VCaP (cell line): ENCODE measurements at regions not wholly inside any gene's neighbourhood (a gene's known extent, or its start where the extent isn't known, plus 50 kb on each side); places are given as distances from the start of the nearest gene placed in this dataset.
A peak's percentile ranks its signal among the peaks of the same experiment; 100 is the strongest.

Experiments used
- H3K27ac ChIP-seq: fragments of 450-650 bp; 2 replicates; pipeline ENCODE4 v1.5.1; 2017
- TF ChIP-seq, protein P1 (sequence below): fragments of 450-650 bp; conservative IDR thresholded peaks from 2 replicates; pipeline ENCODE4 v1.5.1; 2017; ENCODE audit warnings: mild to moderate bottlenecking, moderate library complexity

DNA sequence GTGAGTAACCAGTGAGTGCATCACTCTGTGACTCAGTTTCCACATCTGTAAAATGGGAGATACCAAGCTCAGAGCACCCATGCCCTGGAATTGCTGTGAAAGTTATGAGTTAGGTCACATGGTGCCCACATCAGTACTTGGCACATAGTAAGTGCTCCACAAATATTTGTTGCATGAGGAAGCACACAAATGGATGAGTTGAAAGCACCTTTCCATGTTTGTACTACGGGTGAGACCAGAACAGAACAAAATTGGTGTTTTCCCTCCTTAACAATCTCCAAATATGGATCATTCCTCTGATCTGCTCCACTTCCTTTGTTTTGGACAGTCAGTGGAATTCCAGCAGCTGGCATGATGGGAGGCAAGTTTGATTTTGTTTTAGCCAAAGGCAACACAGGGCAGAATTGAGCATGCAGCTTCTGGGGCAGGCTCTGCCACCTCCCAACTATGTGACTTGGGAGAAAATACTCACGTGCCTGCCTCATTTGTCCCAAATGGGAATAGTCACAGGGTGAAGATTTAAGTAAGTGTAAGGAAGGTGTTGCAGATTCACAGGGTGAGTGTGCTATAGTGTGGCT is 503.7 kb upstream of the SULF2 start:
- H3K27ac ChIP-seq: no peak overlapping the region
- TF ChIP-seq, protein P1, sequence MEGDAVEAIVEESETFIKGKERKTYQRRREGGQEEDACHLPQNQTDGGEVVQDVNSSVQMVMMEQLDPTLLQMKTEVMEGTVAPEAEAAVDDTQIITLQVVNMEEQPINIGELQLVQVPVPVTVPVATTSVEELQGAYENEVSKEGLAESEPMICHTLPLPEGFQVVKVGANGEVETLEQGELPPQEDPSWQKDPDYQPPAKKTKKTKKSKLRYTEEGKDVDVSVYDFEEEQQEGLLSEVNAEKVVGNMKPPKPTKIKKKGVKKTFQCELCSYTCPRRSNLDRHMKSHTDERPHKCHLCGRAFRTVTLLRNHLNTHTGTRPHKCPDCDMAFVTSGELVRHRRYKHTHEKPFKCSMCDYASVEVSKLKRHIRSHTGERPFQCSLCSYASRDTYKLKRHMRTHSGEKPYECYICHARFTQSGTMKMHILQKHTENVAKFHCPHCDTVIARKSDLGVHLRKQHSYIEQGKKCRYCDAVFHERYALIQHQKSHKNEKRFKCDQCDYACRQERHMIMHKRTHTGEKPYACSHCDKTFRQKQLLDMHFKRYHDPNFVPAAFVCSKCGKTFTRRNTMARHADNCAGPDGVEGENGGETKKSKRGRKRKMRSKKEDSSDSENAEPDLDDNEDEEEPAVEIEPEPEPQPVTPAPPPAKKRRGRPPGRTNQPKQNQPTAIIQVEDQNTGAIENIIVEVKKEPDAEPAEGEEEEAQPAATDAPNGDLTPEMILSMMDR: no peak

DNA sequence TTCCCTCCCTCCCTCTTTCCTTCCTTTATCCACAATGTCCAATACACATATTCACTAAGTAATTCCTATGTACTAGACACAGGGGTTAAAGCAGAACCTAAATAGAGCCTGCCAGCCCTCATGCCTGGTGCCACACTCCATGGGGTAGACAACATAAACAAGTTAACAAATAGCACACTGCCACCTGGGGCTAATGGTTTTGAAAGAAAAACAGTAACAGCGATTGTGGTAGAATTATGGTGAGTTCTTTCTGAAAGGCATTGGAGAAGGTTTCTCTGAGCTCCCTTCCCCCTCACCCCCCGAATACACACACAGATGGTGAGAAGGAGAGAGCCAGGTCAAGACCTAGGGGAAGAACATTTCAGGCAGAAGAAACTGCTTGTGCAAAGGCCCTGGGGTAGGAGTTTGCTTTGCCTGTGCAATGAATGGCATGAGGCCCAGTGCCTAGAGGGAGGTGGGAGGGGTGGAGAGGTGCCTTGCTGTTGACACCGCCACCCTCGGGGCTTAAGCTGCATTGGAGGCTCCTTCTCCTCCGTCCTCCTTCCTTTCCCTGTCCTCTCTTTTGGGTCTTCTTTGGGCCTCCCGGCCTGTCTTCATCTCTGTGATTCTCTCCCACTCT is 502.4 kb upstream of the SULF2 start:
- TF ChIP-seq, protein P1: no peak
- H3K27ac ChIP-seq: peak overlapping the region; percentile 84

DNA sequence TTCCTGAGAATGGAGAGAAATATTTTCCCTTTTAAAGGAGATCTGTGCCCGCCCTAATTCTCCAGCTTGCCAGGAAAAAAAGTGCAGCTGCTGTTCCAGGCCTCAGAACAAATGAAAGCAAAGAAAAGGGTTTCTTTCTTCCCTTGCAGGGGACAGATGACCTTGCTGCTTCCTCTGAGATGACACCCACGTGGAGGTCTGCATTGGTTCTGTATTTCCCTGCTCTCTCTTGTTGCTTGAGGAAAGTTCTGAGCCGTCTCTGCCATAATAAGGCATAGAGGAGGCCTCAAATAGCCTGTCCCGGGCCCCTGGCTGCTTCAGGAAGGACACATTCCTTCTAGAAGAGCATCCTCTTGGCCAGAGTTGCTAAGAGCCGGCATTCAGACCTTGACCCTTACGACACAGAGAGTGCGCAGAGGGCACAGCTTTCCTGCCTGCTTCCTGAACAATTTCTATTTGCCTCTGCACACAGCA is 501.8 kb upstream of the SULF2 start:
- H3K27ac ChIP-seq: peak overlapping the region; percentile 84
- TF ChIP-seq, protein P1: no peak

DNA sequence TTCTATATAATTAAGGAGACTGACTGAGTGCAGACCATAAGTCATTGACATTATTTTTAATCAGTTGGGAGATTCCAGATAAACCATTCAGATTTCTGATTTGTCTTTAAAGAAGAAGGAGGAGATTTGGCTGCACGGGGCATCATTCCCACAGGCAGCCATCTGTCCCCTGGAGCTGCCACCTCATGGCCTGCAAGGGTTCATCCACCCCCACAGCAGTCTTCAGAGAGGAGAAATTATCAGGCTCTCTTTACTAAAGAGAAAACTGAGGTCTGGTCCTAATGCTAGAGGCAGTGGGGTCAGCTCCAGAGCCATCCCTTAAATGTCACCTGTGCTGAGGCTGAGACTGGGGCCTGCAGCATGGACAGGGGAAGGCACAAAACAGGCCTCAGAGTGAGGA is 501.3 kb upstream of the SULF2 start:
- TF ChIP-seq, protein P1: no peak
- H3K27ac ChIP-seq: peak overlapping the region; percentile 84

GRCh38 chr20:48285656-48286055 is 500.4 kb upstream of the SULF2 start:
- H3K27ac ChIP-seq: peak overlapping the region; percentile 84

DNA sequence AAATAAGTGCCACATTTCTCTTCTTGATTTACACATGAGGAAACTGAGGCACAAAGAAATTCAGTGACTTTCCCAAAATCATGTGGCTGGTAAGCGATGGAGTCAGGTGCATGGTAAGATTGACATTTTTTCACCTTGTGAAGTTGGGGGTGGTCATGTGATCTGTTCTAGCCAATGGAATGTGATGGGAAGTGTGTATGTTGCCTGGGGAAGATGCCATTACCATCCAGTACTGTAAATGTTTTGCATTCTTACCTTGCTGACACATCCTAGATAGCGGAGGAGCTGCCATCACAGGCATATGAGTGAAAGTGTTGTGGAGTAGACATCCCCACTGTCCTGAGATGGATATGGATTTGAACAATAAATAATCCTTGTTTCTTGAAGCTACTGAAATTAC is 499.6 kb upstream of the SULF2 start:
- H3K27ac ChIP-seq: peak overlapping the region; percentile 84
- TF ChIP-seq, protein P1: no peak

More at GRCh38 chr20:48285656-48286055, 500.4 kb upstream of the SULF2 start:
- TF ChIP-seq, protein P1: no peak

GRCh38 chr20:48284315-48284714 is 499.0 kb upstream of the SULF2 start:
- H3K27ac ChIP-seq: peak overlapping the region; percentile 84; the same call in 1 of the 2 replicates
- TF ChIP-seq, protein P1: no peak
